ENCODE measurements at regions not wholly inside any gene's neighbourhood (a gene's known extent, or its start where the extent isn't known, plus 50 kb on each side); places are given as distances from the start of the nearest gene placed in this dataset.

DNA sequence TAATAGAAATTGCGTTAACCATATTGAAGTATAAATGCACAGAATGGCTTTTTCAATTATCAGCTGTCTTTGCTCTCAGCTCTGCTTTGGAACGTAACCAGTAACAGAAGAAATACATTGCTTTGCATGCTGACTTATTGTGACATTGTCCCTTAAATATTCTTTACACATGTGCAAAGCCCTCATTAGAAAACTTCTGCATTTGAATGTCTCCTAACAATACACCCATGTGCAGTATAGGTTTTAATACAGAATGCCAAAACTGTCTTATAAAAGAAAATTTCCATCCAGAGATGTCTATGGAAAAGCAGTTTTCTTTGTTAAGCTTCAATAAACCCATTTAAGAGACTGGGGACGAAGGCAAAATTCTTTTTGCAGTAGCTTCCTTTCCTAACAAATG, 560.3 kb upstream of the CHORDC1 start:
- ATAC-seq (ENCODE audit: low read depth) (no peak), DNase-seq (no peak)
- WGBS, 2 experiments (ENCODE audit: extremely low coverage in 2 of 2, insufficient read length in 1 of 2): no CpG with 5 or more reads among the region's 3 CpGs
- in situ Hi-C loops (cut with MboI; ENCODE audit: low sequenced_read_pairs): no loop called here
- no TSS peak for BruUV-seq (replicated peaks)
- dilution Hi-C loops (cut with HindIII; ENCODE audit: low sequenced_read_pairs, unreplicated experiment): no loop called here
- Histone ChIP-seq H2BK20ac (ENCODE audit: low read depth, low read length) (no peak overlapping the region), H3K27me3 (ENCODE audit: control insufficient read depth, insufficient read depth, low read length) (no peaks in the 10 kb centered on the region), H3K27ac (ENCODE audit: insufficient read depth, low read length) (no peak overlapping the region), H3K18ac (ENCODE audit: low read depth, low read length) (no peak overlapping the region), H3K4ac (ENCODE audit: low read depth, low read length) (no peak overlapping the region), H3K9me3 (ENCODE audit: control insufficient read depth, insufficient read depth, low read length) (peaks cover 3% of the 10 kb centered on the region; the same call in 1 of the 2 replicates), H3K36me3 (ENCODE audit: control insufficient read depth, insufficient read depth, low read length) (no peaks in the 10 kb centered on the region), H3K9ac (ENCODE audit: low read depth, low read length) (no peak overlapping the region), H4K8ac (ENCODE audit: low read depth in 2 of 2, low read length in 2 of 2) (no peak overlapping the region), H2BK15ac (ENCODE audit: low read depth, low read length) (no peak overlapping the region), H3K23ac (ENCODE audit: low read depth, low read length) (no peak overlapping the region), H4K5ac (ENCODE audit: low read depth, low read length) (no peak overlapping the region), H3K4me3 (ENCODE audit: insufficient read depth, low read depth, low read length) (no peak overlapping the region), H3K9me1 (ENCODE audit: insufficient read depth, low read length) (no peaks in the 10 kb centered on the region), H2AK9ac (replicated peaks; ENCODE audit: low read depth, low read length, poor library complexity) (no peak overlapping the region), H3K56ac (ENCODE audit: extremely low read depth, insufficient read depth, low read length) (no peak overlapping the region), H3K79me1 (ENCODE audit: low read depth in 1 of 2, low read length in 2 of 2) (no peaks in the 10 kb centered on the region), H4K91ac (ENCODE audit: insufficient read depth, low read depth, low read length) (no peak overlapping the region), H2AK5ac (ENCODE audit: low read depth, low read length) (no peak overlapping the region), H3K4me2 (ENCODE audit: low read depth, low read length) (no peak overlapping the region), H2AFZ (replicated peaks; ENCODE audit: low read length, poor library complexity) (no peak overlapping the region), H4K20me1 (ENCODE audit: insufficient read depth, low read length) (no peaks in the 10 kb centered on the region), H2BK120ac (ENCODE audit: low read depth, low read length) (no peak overlapping the region), H3K4me1 (ENCODE audit: control insufficient read depth, insufficient read depth, low read length) (no peaks in the 10 kb centered on the region), H3K14ac (replicated peaks; ENCODE audit: low read depth, low read length) (no peak overlapping the region), H2BK5ac (ENCODE audit: low read depth, low read length, poor library complexity, severe bottlenecking) (no peak overlapping the region)
- TF ChIP-seq MXI1 (IDR thresholded peaks at IDR 0.05; ENCODE audit: borderline replicate concordance, low read depth, low read length) (no peak), RCOR1 (IDR thresholded peaks at IDR 0.05; ENCODE audit: insufficient replicate concordance, low read length) (no peak), RAD21 (IDR thresholded peaks at IDR 0.05; ENCODE audit: low read length) (no peak)
- intact Hi-C loops (cut with micrococcal nuclease): no loop called here
- ChIA-PET CTCF (no interaction called here), POLR2A (ENCODE audit: unreplicated experiment) (no interaction called here)

Data from IMR-90 (cell line).